HUES64 (cell line): ENCODE measurements at regions not wholly inside any gene's neighbourhood (a gene's known extent, or its start where the extent isn't known, plus 50 kb on each side); places are given as distances from the start of the nearest gene placed in this dataset.
"Not testable (repeated sequence)": the region's sequence is repeated elsewhere in the genome, so short reads cannot be mapped to it uniquely, and the experiment has no call there.

Experiments used
- H3K27ac ChIP-seq: 2 replicates; pipeline ENCODE4 v1.7.0; 2013; ENCODE audit warnings: low read depth, low read length, inconsistent platforms
- H3K27me3 ChIP-seq: 2 replicates; pipeline ENCODE4 v1.6.1; 2013; ENCODE audit warnings: mild to moderate bottlenecking, low read length; ENCODE audit not compliant: insufficient read depth
- H3K36me3 ChIP-seq: 2 replicates; pipeline ENCODE4 v1.6.1; 2013; ENCODE audit warnings: mild to moderate bottlenecking, low read length; ENCODE audit not compliant: insufficient read depth
- H3K4me1 ChIP-seq: 2 replicates; pipeline ENCODE4 v1.6.1; 2013; ENCODE audit warnings: mild to moderate bottlenecking, low read length, moderate library complexity; ENCODE audit not compliant: insufficient read depth
- H3K4me3 ChIP-seq: 2 replicates; pipeline ENCODE4 v1.5.1; 2013; ENCODE audit warnings: mild to moderate bottlenecking, low read length, moderate library complexity
- H3K9ac ChIP-seq: 2 replicates; pipeline ENCODE4 v1.6.1; 2013; ENCODE audit warnings: mild to moderate bottlenecking, low read depth, low read length
- H3K9me3 ChIP-seq: 2 replicates; pipeline ENCODE4 v1.6.1; 2013; ENCODE audit warnings: low read depth, low read length; ENCODE audit not compliant: insufficient read depth
- WGBS: fragments of 150-250, 120-280 bp; methylation state at CpG from one replicate; pipeline ENCODE4 v1.1.7; 2013; ENCODE audit warnings: missing lambda C conversion rate; 5-methylcytosine and 5-hydroxymethylcytosine counted together

DNA sequence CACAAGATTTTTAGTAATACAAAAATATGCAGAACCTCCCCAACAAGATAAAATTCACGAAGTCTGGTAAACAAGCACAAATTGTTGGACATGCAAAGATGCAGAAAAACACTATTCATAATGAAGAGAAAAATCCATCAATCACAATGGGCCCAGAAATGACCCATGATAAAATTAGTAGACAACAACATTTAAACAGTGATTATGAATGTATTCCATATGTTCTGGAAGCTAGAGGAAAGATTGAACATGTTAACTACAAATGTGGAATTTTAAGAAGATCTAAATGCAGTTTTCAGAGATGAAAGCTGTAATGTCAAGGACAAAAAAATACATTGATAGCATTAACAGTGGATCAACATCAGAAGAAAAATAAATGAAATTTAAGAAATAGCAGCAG is 243.3 kb upstream of the LINC00305 start:
- WGBS: 89% methylated on average over 1 of the region's 1 CpG
- Histone ChIP-seq H3K27ac (no peak overlapping the region), H3K4me1 (no peaks in the 10 kb centered on the region), H3K9me3 (no peaks in the 10 kb centered on the region), H3K4me3 (no peak overlapping the region), H3K27me3 (no peaks in the 10 kb centered on the region), H3K36me3 (no peaks in the 10 kb centered on the region), H3K9ac (no peak overlapping the region)

GRCh38 chr18:64384101-64384500 is 235.2 kb upstream of the LINC00305 start:
- 89% methylated on average over 1 of the region's 1 CpG for WGBS
- no peaks in the 10 kb centered on the region for H3K9me3 ChIP-seq

DNA sequence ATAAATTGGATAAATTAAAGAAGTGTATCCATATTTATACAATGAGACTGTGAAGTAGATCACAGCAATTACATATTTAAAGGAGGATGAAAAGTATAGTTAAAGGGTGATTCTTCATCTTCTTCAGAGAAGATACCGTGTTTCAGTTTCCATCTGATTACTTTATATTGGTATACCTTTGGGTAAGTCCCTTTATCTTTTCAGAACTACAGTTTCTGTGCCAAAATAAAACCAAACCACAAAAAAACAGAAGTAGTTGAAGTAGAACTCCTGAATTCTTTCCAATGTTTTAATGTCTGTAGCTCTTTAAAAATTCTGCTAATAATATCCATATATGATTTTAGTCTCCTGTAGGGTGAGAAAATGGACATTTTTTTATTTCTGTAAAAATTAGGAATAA is 231.2 kb upstream of the LINC00305 start:
- WGBS: no CpG with 5 or more reads among the region's 1 CpG
- Histone ChIP-seq H3K4me3 (no peak overlapping the region), H3K4me1 (0 out of 2 replicates have a peak, but pooled peaks cover 3% of the 10 kb centered on the region), H3K9ac (no peak overlapping the region), H3K9me3 (peaks cover 6% of the 10 kb centered on the region; the same call in 1 of the 2 replicates), H3K27ac (no peak overlapping the region), H3K36me3 (no peaks in the 10 kb centered on the region), H3K27me3 (no peaks in the 10 kb centered on the region)

More at GRCh38 chr18:64384101-64384500, 235.2 kb upstream of the LINC00305 start:
- Histone ChIP-seq H3K27me3 (no peaks in the 10 kb centered on the region), H3K36me3 (no peaks in the 10 kb centered on the region), H3K27ac (no peak overlapping the region), H3K9ac (no peak overlapping the region), H3K4me1 (0 out of 2 replicates have a peak, but pooled peaks cover 3% of the 10 kb centered on the region), H3K4me3 (no peak overlapping the region)

DNA sequence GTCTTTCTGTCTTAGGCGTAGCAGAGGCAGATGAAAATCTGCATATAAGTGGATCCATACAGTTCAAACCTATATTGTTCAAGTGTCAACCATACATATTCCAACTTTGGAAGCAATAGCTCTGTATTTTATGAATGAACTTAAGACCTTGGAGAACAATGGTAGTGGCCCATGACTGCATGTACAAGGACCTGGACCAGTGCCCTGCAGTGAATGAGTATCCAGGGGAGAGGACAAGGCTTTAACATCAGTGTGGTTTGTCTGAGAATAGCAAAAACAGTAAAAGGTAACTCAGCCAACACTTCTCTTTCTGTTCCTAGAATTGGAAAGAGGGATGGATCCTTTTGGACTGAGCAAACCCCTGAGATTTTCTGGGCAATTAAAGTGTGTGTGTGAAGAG is 230.8 kb upstream of the LINC00305 start:
- H3K36me3 ChIP-seq: no peaks in the 10 kb centered on the region
- H3K4me1 ChIP-seq: 0 out of 2 replicates have a peak, but pooled peaks cover 3% of the 10 kb centered on the region
- peaks cover 10% of the 10 kb centered on the region for H3K9me3 ChIP-seq
- WGBS: 100% methylated on average over 1 of the region's 1 CpG
- no peaks in the 10 kb centered on the region for H3K27me3 ChIP-seq
- no peak overlapping the region for H3K9ac ChIP-seq
- H3K4me3 ChIP-seq: no peak overlapping the region
- H3K27ac ChIP-seq: no peak overlapping the region

DNA sequence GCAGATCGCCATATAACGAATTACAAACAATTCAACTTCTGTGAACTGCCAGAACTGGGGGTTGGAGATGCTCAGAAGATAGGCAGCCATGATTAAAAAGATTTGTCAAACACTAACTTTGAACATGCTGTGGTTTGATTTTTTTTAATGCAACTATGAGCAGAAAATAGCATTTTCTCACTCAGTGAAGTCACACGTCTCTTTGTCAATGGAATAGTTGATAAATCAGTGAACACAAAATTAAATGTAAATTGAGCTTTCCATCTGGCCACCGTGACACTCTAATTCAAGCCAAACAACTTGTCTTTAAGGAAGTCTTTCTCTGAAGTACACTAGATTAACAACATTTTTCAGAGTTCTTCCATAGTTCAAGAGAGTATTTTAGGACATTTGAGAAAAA is 228.6 kb upstream of the LINC00305 start:
- H3K4me1 ChIP-seq: no peaks in the 10 kb centered on the region
- H3K4me3 ChIP-seq: no peak overlapping the region
- peaks cover 13% of the 10 kb centered on the region for H3K9me3 ChIP-seq
- H3K36me3 ChIP-seq: no peaks in the 10 kb centered on the region
- H3K27me3 ChIP-seq: no peaks in the 10 kb centered on the region
- whole genome bisulfite sequencing: 98% methylated on average over 4 of the region's 4 CpGs
- H3K9ac ChIP-seq: no peak overlapping the region
- H3K27ac ChIP-seq: no peak overlapping the region

DNA sequence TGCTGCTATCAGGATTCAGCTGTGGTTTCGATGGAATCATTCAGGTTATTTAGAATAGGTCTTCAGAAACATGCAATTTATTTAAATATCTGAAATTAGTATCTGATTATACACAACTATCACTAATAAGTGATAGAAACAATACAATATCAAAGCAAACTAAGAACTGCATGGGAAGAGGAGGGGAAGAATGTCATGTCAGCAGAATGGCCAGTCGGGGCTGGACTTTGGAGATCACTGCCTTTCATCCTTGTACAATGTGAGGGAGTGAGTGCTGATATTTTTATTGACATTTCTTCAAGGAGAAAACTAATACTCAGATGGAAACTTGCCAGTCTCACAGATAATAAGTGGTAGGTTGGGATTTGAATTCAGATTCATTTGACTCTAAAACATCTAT is 224.0 kb upstream of the LINC00305 start:
- no peaks in the 10 kb centered on the region for H3K4me1 ChIP-seq

GRCh38 chr18:64369830-64370440 is 221.0 kb upstream of the LINC00305 start:
- not testable (repeated sequence) for H3K36me3 ChIP-seq, H3K27me3 ChIP-seq, H3K4me3 ChIP-seq, H3K9me3 ChIP-seq, H3K4me1 ChIP-seq, H3K27ac ChIP-seq, H3K9ac ChIP-seq
- 100% methylated on average over 4 of the region's 8 CpGs for WGBS

More for the DNA sequence above, 224.0 kb upstream of the LINC00305 start:
- WGBS: 95% methylated on average over 1 of the region's 2 CpGs
- no peaks in the 10 kb centered on the region for H3K27me3 ChIP-seq
- no peak overlapping the region for H3K4me3 ChIP-seq
- peaks cover 13% of the 10 kb centered on the region for H3K9me3 ChIP-seq
- H3K9ac ChIP-seq: no peak overlapping the region
- no peaks in the 10 kb centered on the region for H3K36me3 ChIP-seq
- H3K27ac ChIP-seq: no peak overlapping the region

DNA sequence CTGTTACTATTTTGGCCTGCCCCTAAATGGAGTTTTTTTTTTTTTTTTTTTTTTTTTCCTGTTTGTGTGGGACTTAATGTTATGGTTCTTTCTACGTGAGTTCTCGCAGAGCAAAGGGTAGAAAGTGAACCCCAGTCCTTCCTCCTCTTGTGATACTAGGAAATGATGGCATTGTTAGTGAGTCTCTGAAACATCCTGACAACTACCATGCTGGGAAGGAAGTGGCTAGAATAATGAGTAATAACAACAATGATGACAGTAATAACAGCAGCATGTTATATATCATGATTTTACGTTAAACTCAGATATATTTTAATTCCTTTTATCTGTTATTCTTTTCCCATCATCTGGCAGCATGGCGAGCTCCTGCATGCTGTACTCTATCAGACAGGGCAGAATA is 216.2 kb upstream of the LINC00305 start:
- Histone ChIP-seq H3K9ac (no peak overlapping the region), H3K27ac (no peak overlapping the region), H3K27me3 (no peaks in the 10 kb centered on the region), H3K36me3 (no peaks in the 10 kb centered on the region), H3K4me1 (no peaks in the 10 kb centered on the region), H3K4me3 (no peak overlapping the region), H3K9me3 (peaks cover 12% of the 10 kb centered on the region)
- 90% methylated on average over 4 of the region's 4 CpGs for WGBS

GRCh38 chr18:64337673-64338072 is 188.8 kb upstream of the LINC00305 start:
- no peaks in the 10 kb centered on the region for H3K27me3 ChIP-seq
- no peaks in the 10 kb centered on the region for H3K4me1 ChIP-seq
- no peak overlapping the region for H3K4me3 ChIP-seq
- WGBS: 96% methylated on average over 2 of the region's 3 CpGs
- H3K9ac ChIP-seq: no peak overlapping the region
- no peaks in the 10 kb centered on the region for H3K9me3 ChIP-seq
- H3K36me3 ChIP-seq: no peaks in the 10 kb centered on the region
- H3K27ac ChIP-seq: no peak overlapping the region

DNA sequence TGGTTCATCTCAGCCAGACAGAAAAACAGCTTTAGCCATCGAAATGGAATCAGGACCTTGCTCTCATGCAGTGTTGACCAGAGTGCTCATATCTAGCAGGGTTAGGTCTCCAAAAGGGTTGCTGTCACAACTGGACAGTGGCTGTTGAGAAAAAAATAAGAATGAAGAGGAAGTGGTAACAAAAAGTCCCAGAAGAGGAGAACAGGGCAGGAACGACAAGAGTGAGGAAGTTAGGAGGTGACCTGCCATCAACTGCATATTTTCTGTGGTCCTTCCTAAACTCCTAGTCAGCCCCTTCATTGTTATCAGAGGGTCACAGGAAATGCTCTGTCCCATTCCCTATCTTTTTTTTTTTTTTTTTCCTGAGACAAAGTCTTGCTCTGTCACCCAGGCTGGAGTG is 188.1 kb upstream of the LINC00305 start:
- Histone ChIP-seq H3K27me3 (no peaks in the 10 kb centered on the region), H3K9me3 (no peaks in the 10 kb centered on the region), H3K9ac (no peak overlapping the region), H3K4me3 (no peak overlapping the region), H3K4me1 (no peaks in the 10 kb centered on the region), H3K36me3 (no peaks in the 10 kb centered on the region), H3K27ac (no peak overlapping the region)
- WGBS: 93% methylated on average over 2 of the region's 2 CpGs

DNA sequence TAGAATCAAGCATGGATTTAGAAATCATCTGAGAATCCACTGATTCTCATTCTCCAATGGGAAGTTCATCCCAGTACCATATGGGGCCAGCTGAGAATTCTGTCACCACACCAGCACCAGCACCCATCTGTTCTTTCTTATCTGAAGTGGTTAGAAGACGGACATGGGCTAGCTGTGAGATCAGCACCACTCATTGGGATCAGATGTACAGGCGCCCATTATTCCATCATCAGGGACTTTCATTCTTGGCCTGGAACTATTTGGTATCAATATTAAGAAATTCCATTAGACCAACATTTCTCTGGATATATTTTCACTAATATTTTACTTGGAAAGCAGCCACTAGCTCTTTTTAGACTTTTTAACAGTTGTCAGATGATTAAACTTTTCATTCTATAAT is 185.9 kb upstream of the LINC00305 start:
- no peak overlapping the region for H3K9ac ChIP-seq
- 92% methylated on average over 2 of the region's 2 CpGs for WGBS

GRCh38 chr18:64333584-64333983 is 184.7 kb upstream of the LINC00305 start:
- WGBS: 97% methylated on average over 3 of the region's 3 CpGs
- Histone ChIP-seq H3K4me3 (no peak overlapping the region), H3K27me3 (no peaks in the 10 kb centered on the region), H3K9ac (no peak overlapping the region), H3K4me1 (no peaks in the 10 kb centered on the region), H3K36me3 (no peaks in the 10 kb centered on the region), H3K27ac (no peak overlapping the region), H3K9me3 (no peaks in the 10 kb centered on the region)

More for the DNA sequence above, 185.9 kb upstream of the LINC00305 start:
- Histone ChIP-seq H3K27me3 (no peaks in the 10 kb centered on the region), H3K27ac (no peak overlapping the region), H3K36me3 (no peaks in the 10 kb centered on the region), H3K4me1 (no peaks in the 10 kb centered on the region), H3K4me3 (no peak overlapping the region), H3K9me3 (no peaks in the 10 kb centered on the region)
